Keratinocyte (primary cell): ENCODE measurements at regions not wholly inside any gene's neighbourhood (a gene's known extent, or its start where the extent isn't known, plus 50 kb on each side); places are given as distances from the start of the nearest gene placed in this dataset.

Experiments used
- DNase-seq: peaks from one replicate; pipeline ENCODE4 v3.0.0-alpha.2; 2011; ENCODE audit warnings: low read depth, missing footprints, low spot score
- FAIRE-seq: peaks from 2 replicates; lab custom pipeline; 2011; peaks lifted over from hg19 to GRCh38; lab: Jason Lieb, UNC
- H2AFZ ChIP-seq: 2 replicates; pipeline ENCODE4 v1.6.0; 2012; ENCODE audit warnings: low read length, control low read depth, inconsistent platforms; ENCODE audit not compliant: control insufficient read depth
- H3K27ac ChIP-seq: 2 replicates; pipeline ENCODE4 v1.5.1; 2011; ENCODE audit warnings: low read length; ENCODE audit not compliant: control insufficient read depth, insufficient read depth
- H3K27me3 ChIP-seq: 3 replicates; pipeline ENCODE4 v1.6.0; 2011; ENCODE audit warnings: low read length; ENCODE audit not compliant: control insufficient read depth, insufficient read depth; ENCODE audit errors: extremely low read depth
- H3K36me3 ChIP-seq, 2 experiments: 2 replicates in 1 of 2; 3 replicates in 1 of 2; pipeline ENCODE4 v1.5.1; 2011; ENCODE audit warnings: low read length in 2 of 2, mild to moderate bottlenecking in 1 of 2; ENCODE audit not compliant: control insufficient read depth in 2 of 2, insufficient read depth in 2 of 2; ENCODE audit errors: extremely low read depth in 1 of 2
- H3K4me1 ChIP-seq: 3 replicates; pipeline ENCODE4 v1.5.1; 2011; ENCODE audit warnings: low read length; ENCODE audit not compliant: control insufficient read depth, insufficient read depth; ENCODE audit errors: extremely low read depth
- H3K4me2 ChIP-seq: 3 replicates; pipeline ENCODE4 v1.6.0; 2011; ENCODE audit warnings: low read depth, low read length; ENCODE audit not compliant: control insufficient read depth, insufficient read depth; ENCODE audit errors: extremely low read depth
- H3K4me3 ChIP-seq, 3 experiments: fragments of 200-600 bp in 1 of 3; sonication (generic) in 1 of 3; 2 replicates in 2 of 3; 3 replicates in 1 of 3; pipeline ENCODE4 v1.5.1; 2011 to 2016; ENCODE audit warnings: low read length in 3 of 3, mild to moderate bottlenecking in 3 of 3, control low read depth in 2 of 3, inconsistent platforms in 1 of 3, low read depth in 1 of 3, mixed read lengths in 1 of 3, mixed run types in 1 of 3, moderate library complexity in 1 of 3; ENCODE audit not compliant: control insufficient read depth in 2 of 3, insufficient read depth in 2 of 3; ENCODE audit errors: extremely low read depth in 1 of 3
- H3K79me2 ChIP-seq: 2 replicates; pipeline ENCODE4 v1.6.0; 2012; ENCODE audit warnings: low read length; ENCODE audit not compliant: control insufficient read depth, insufficient read depth
- H3K9ac ChIP-seq: 3 replicates; pipeline ENCODE4 v1.6.0; 2011; ENCODE audit warnings: low read length; ENCODE audit not compliant: control insufficient read depth, insufficient read depth; ENCODE audit errors: extremely low read depth
- H3K9me1 ChIP-seq: 3 replicates; pipeline ENCODE4 v1.6.0; 2011; ENCODE audit warnings: low read length; ENCODE audit not compliant: control insufficient read depth, insufficient read depth; ENCODE audit errors: extremely low read depth
- H3K9me3 ChIP-seq: 2 replicates; pipeline ENCODE4 v1.5.1; 2012; ENCODE audit warnings: low read depth, low read length; ENCODE audit not compliant: control insufficient read depth
- H4K20me1 ChIP-seq: 3 replicates; pipeline ENCODE4 v1.6.0; 2011; ENCODE audit warnings: low read length; ENCODE audit not compliant: control insufficient read depth, insufficient read depth; ENCODE audit errors: extremely low read depth
- EZH2 ChIP-seq: IDR thresholded peaks from one replicate; pipeline ENCODE4 v1.6.1; 2012; ENCODE audit warnings: inconsistent platforms, mild to moderate bottlenecking, low read length, moderate library complexity
- dilution Hi-C: fragments of 300-500 bp; cut with MboI; formaldehyde crosslinking; loops from one replicate; pipeline ENCODE4 v1.7.0; 2020; ENCODE audit warnings: low sequenced_read_pairs; ENCODE audit not compliant: extremely low pct_ligation_motif_present
- TF ChIP-seq, protein P1 (sequence below), 3 experiments: IDR thresholded peaks in 1 of 3; conservative IDR thresholded peaks in 1 of 3; optimal IDR thresholded peaks in 1 of 3; 2 replicates in 2 of 3; 3 replicates in 1 of 3; pipeline versions ENCODE3 to v1.5.1; 2011; ENCODE audit warnings: low read length in 3 of 3, mild to moderate bottlenecking in 3 of 3, moderate library complexity in 2 of 3, control low read depth in 1 of 3, inconsistent platforms in 1 of 3; ENCODE audit not compliant: insufficient read depth in 2 of 3; ENCODE audit errors: extremely low read depth in 1 of 3

DNA sequence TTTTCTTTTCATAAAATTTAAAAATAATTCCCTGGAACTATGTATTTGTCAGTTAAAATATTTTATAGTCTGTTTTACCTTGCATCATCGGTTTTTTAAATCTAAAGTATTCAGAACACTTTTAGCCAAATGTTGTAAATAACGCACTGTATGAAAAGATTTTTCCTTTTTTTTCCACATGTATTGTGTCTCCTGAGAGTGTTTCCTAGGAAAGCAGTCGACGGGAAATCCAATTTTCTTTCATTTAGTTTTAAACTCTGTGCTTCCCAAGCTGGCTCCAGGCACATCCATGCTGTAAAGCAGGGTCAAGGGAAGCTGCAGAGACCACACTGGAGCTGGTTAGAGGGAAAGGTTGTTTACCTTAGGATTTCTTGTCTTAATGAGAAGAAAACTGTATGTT is 1724.3 kb upstream of the TENM3 start:
- Histone ChIP-seq H3K27me3 (no peaks in the 10 kb centered on the region), H3K27ac (no peak overlapping the region), H2AFZ (no peak overlapping the region), H3K36me3 (no peaks in the 10 kb centered on the region), H3K9me1 (no peaks in the 10 kb centered on the region), H3K9ac (no peak overlapping the region), H3K4me3 (no peak overlapping the region), H3K9me3 (no peaks in the 10 kb centered on the region), H4K20me1 (no peaks in the 10 kb centered on the region), H3K79me2 (no peaks in the 10 kb centered on the region), H3K4me2 (no peak overlapping the region), H3K4me1 (no peaks in the 10 kb centered on the region)
- no peak for TF ChIP-seq EZH2
- TF ChIP-seq, protein P1, sequence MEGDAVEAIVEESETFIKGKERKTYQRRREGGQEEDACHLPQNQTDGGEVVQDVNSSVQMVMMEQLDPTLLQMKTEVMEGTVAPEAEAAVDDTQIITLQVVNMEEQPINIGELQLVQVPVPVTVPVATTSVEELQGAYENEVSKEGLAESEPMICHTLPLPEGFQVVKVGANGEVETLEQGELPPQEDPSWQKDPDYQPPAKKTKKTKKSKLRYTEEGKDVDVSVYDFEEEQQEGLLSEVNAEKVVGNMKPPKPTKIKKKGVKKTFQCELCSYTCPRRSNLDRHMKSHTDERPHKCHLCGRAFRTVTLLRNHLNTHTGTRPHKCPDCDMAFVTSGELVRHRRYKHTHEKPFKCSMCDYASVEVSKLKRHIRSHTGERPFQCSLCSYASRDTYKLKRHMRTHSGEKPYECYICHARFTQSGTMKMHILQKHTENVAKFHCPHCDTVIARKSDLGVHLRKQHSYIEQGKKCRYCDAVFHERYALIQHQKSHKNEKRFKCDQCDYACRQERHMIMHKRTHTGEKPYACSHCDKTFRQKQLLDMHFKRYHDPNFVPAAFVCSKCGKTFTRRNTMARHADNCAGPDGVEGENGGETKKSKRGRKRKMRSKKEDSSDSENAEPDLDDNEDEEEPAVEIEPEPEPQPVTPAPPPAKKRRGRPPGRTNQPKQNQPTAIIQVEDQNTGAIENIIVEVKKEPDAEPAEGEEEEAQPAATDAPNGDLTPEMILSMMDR (optimal IDR thresholded peaks at IDR 0.05 in 1 of 3, IDR thresholded peaks at IDR 0.05 in 1 of 3, conservative IDR thresholded peaks at IDR 0.05 in 1 of 3; ENCODE audit: extremely low read depth in 1 of 3, insufficient read depth in 2 of 3, low read length in 3 of 3), result no peak
- no peak for DNase-seq
- FAIRE-seq, result no peak
- dilution Hi-C loops, result no loop called here

DNA sequence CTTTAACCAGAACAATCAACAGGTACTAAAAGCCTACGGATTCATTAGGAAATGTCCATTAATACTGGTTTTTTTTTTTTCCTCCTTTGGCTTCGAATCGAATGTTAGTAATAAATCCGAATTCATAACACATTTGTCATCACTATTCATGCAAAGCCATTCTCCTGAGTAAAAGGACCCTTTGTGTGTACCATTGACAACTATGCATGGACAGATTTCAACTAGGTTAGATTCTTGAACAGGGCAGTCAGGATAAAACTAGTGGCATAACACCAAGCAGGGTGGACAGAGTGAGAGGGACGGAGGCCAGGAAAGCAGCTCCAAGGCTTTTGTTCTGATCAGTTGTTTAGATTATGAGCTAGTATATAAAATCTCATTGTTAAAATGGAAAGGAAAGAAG is 1722.0 kb upstream of the TENM3 start:
- H2AFZ ChIP-seq, result no peak overlapping the region
- dilution Hi-C loops, result no loop called here
- H3K4me1 ChIP-seq, result no peaks in the 10 kb centered on the region
- FAIRE-seq (no peak), DNase-seq (no peak)
- H3K27me3 ChIP-seq, result no peaks in the 10 kb centered on the region
- no peak overlapping the region for H3K4me2 ChIP-seq
- H3K4me3 ChIP-seq, result no peak overlapping the region
- no peaks in the 10 kb centered on the region for H3K9me1 ChIP-seq
- no peaks in the 10 kb centered on the region for H3K79me2 ChIP-seq
- no peak for TF ChIP-seq EZH2
- TF ChIP-seq, protein P1 (optimal IDR thresholded peaks at IDR 0.05 in 1 of 3, IDR thresholded peaks at IDR 0.05 in 1 of 3, conservative IDR thresholded peaks at IDR 0.05 in 1 of 3; ENCODE audit: extremely low read depth in 1 of 3, insufficient read depth in 2 of 3, low read length in 3 of 3), result no peak
- no peaks in the 10 kb centered on the region for H3K9me3 ChIP-seq
- no peak overlapping the region for H3K27ac ChIP-seq
- no peaks in the 10 kb centered on the region for H3K36me3 ChIP-seq
- H3K9ac ChIP-seq, result no peak overlapping the region
- no peaks in the 10 kb centered on the region for H4K20me1 ChIP-seq
